PC-3 (cell line): ENCODE measurements at regions not wholly inside any gene's neighbourhood (a gene's known extent, or its start where the extent isn't known, plus 50 kb on each side); places are given as distances from the start of the nearest gene placed in this dataset.

Experiments
- ATAC-seq: fragments of 200-7000 bp; cut with Tn5 transposase; 2 replicates; pipeline ENCODE4 v1.9.1; 2020; ENCODE audit warnings: mild to moderate bottlenecking, moderate library complexity
- BruUV-seq: library from RNA; stranded (reverse); fragments of 400-500 nt; replicated peaks from 2 replicates; lab custom pipeline; 2021; lab: Mats Ljungman, UMichigan
- CTCF ChIA-PET: fragments of 300-600 bp; sonication (Branson Sonifier 250); formaldehyde crosslinking; loops from one replicate; lab custom pipeline; 2022; ENCODE audit warnings: antibody characterized with exemption; lab: Charles Lee
- POLR2A ChIA-PET: fragments of 300-600 bp; sonication (Branson Sonifier 250); formaldehyde crosslinking; loops from one replicate; lab custom pipeline; 2022; ENCODE audit warnings: antibody characterized with exemption; ENCODE audit not compliant: unreplicated experiment; lab: Charles Lee
- DNase-seq: peaks from one replicate; pipeline ENCODE4 v3.0.0-alpha.2; 2015
- H2AFZ ChIP-seq: fragments of 300-600 bp; sonication (generic); 2 replicates; pipeline ENCODE4 v1.6.0; 2016; ENCODE audit warnings: antibody characterized with exemption, low read length
- H3F3A ChIP-seq: fragments of 300-600 bp; sonication (generic); one replicate; pipeline ENCODE4 v1.6.0; 2017; ENCODE audit warnings: antibody characterized with exemption, low read length, control low read depth, mild to moderate bottlenecking; ENCODE audit not compliant: unreplicated experiment
- H3K27ac ChIP-seq: fragments of 300-600 bp; sonication (generic); 2 replicates; pipeline ENCODE4 v1.5.1; 2016; ENCODE audit warnings: mild to moderate bottlenecking, low read length
- H3K27me3 ChIP-seq: fragments of 300-600 bp; sonication (generic); 2 replicates; pipeline ENCODE4 v1.6.1; 2016; ENCODE audit warnings: low read length, mixed read lengths
- H3K36me3 ChIP-seq: fragments of 300-600 bp; sonication (generic); 2 replicates; pipeline ENCODE4 v1.6.1; 2016; ENCODE audit warnings: low read depth, mixed run types, low read length, mixed read lengths
- H3K4me1 ChIP-seq: fragments of 300-600 bp; sonication (generic); 2 replicates; pipeline ENCODE4 v1.5.1; 2016; ENCODE audit warnings: low read length; ENCODE audit not compliant: insufficient read depth
- H3K4me2 ChIP-seq: fragments of 300-600 bp; sonication (generic); 2 replicates; pipeline ENCODE4 v1.6.0; 2016; ENCODE audit warnings: low read length
- H3K4me3 ChIP-seq: fragments of 300-600 bp; sonication (generic); 2 replicates; pipeline ENCODE4 v1.5.1; 2016; ENCODE audit warnings: mild to moderate bottlenecking, low read length, mixed read lengths
- H3K79me2 ChIP-seq: fragments of 300-600 bp; sonication (generic); 2 replicates; pipeline ENCODE4 v1.6.1; 2017; ENCODE audit warnings: low read length, mixed read lengths
- H3K9ac ChIP-seq: fragments of 300-600 bp; sonication (generic); 2 replicates; pipeline ENCODE4 v1.6.0; 2016; ENCODE audit warnings: mild to moderate bottlenecking, low read length
- H3K9me2 ChIP-seq: fragments of 300-600 bp; sonication (generic); replicated peaks from 2 replicates; pipeline ENCODE4 v1.6.1; 2016; ENCODE audit warnings: mixed run types, low read length, mixed read lengths
- H3K9me3 ChIP-seq: fragments of 300-600 bp; sonication (generic); 2 replicates; pipeline ENCODE4 v1.6.1; 2016; ENCODE audit warnings: low read length, mixed read lengths
- H4K20me1 ChIP-seq: fragments of 300-600 bp; sonication (generic); 2 replicates; pipeline ENCODE4 v1.6.1; 2016; ENCODE audit warnings: low read length, mixed read lengths
- EZH2 ChIP-seq: fragments of 300-600 bp; sonication (generic); IDR thresholded peaks from one replicate; pipeline ENCODE4 v1.6.1; 2017; ENCODE audit warnings: antibody characterized with exemption, mild to moderate bottlenecking, low read length; ENCODE audit not compliant: unreplicated experiment
- EZH2phosphoT487 ChIP-seq: fragments of 300-600 bp; sonication (generic); IDR thresholded peaks from 2 replicates; pipeline ENCODE4 v1.6.1; 2018; ENCODE audit warnings: mild to moderate bottlenecking, antibody characterized with exemption, low read length, borderline replicate concordance
- intact Hi-C: fragments of 100-400 bp; cut with micrococcal nuclease; formaldehyde crosslinking; loops from 2 replicates; pipeline ENCODE4 v1.9.0; 2023
- TF ChIP-seq, protein P1 (sequence below): fragments of 300-600 bp; sonication (generic); conservative IDR thresholded peaks from 2 replicates; pipeline ENCODE4 v1.5.1; 2017; ENCODE audit warnings: antibody characterized with exemption, low read depth, mild to moderate bottlenecking, low read length

- Histone ChIP-seq H3K36me3 (peaks cover 5% of the 10 kb centered on the region; the same call in 1 of the 2 replicates), H3K4me1 (peaks cover 20% of the 10 kb centered on the region), H3K4me3 (peak overlapping the region; percentile 1; the same call in 1 of the 2 replicates), H3F3A (no peaks in the 10 kb centered on the region), H3K9me2 (no peaks in the 10 kb centered on the region), H4K20me1 (no peaks in the 10 kb centered on the region), H3K9me3 (peaks cover 9% of the 10 kb centered on the region; the same call in 1 of the 2 replicates), H3K4me2 (peak overlapping the region; percentile 44), H3K27me3 (no peaks in the 10 kb centered on the region), H2AFZ (no peak overlapping the region), H3K27ac (peak overlapping the region; percentile 64), H3K79me2 (no peaks in the 10 kb centered on the region), H3K9ac (peak overlapping the region; percentile 4; the same call in 1 of the 2 replicates)
- CTCF ChIA-PET: no interaction called here
- no TSS peak for BruUV-seq
- ATAC-seq (no peak), DNase-seq (peak; percentile 74)
- intact Hi-C loops: no loop called here
- POLR2A ChIA-PET: interaction anchor here (0.7 kb wide), 1 partner anchor 58 kb away, joined by 3 read pairs; no protein-coding TSS in a partner anchor
- no peak for TF ChIP-seq EZH2phosphoT487
- TF ChIP-seq, protein P1, sequence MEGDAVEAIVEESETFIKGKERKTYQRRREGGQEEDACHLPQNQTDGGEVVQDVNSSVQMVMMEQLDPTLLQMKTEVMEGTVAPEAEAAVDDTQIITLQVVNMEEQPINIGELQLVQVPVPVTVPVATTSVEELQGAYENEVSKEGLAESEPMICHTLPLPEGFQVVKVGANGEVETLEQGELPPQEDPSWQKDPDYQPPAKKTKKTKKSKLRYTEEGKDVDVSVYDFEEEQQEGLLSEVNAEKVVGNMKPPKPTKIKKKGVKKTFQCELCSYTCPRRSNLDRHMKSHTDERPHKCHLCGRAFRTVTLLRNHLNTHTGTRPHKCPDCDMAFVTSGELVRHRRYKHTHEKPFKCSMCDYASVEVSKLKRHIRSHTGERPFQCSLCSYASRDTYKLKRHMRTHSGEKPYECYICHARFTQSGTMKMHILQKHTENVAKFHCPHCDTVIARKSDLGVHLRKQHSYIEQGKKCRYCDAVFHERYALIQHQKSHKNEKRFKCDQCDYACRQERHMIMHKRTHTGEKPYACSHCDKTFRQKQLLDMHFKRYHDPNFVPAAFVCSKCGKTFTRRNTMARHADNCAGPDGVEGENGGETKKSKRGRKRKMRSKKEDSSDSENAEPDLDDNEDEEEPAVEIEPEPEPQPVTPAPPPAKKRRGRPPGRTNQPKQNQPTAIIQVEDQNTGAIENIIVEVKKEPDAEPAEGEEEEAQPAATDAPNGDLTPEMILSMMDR: no peak
- no peak for TF ChIP-seq EZH2
Measured at GRCh38 chr14:58899317-58899713, 261.6 kb downstream of the DACT1 start.

DNA sequence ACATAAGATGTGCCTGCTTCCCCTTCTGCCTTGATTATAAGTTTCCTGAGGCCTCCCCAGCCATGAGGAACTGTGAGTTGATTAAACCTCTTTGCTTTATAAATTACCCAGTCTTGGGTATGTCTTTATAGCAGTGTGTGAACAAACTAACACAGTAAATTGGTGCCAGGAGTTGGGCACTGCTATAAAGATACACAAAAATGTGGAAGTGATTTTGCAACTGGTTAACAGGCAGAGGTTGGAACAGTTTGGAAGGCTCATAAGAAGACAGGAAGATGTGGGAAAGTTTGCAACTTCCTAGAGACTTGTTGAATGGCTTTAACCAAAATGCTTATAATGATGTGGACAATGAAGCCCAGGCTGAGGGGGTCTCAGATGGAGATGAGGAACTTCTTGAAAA, 264.1 kb downstream of the DACT1 start:
- no TSS peak for BruUV-seq
- peaks cover 20% of the 10 kb centered on the region for H3K4me1 ChIP-seq
- ATAC-seq (no peak), DNase-seq (no peak)
- H4K20me1 ChIP-seq: no peaks in the 10 kb centered on the region
- intact Hi-C loops: no loop called here
- H3F3A ChIP-seq: no peaks in the 10 kb centered on the region
- H3K27ac ChIP-seq: no peak overlapping the region
- ChIA-PET POLR2A (no interaction called here), CTCF (no interaction called here)
- TF ChIP-seq, protein P1: no peak
- no peak for TF ChIP-seq EZH2
- TF ChIP-seq EZH2phosphoT487: no peak
- no peak overlapping the region for H3K4me2 ChIP-seq
- no peak overlapping the region for H3K4me3 ChIP-seq
- no peak overlapping the region for H2AFZ ChIP-seq
- H3K9me2 ChIP-seq: no peaks in the 10 kb centered on the region
- no peaks in the 10 kb centered on the region for H3K27me3 ChIP-seq
- H3K36me3 ChIP-seq: peaks cover 5% of the 10 kb centered on the region; the same call in 1 of the 2 replicates
- H3K79me2 ChIP-seq: no peaks in the 10 kb centered on the region
- H3K9me3 ChIP-seq: peaks cover 9% of the 10 kb centered on the region; the same call in 1 of the 2 replicates
- H3K9ac ChIP-seq: no peak overlapping the region

DNA sequence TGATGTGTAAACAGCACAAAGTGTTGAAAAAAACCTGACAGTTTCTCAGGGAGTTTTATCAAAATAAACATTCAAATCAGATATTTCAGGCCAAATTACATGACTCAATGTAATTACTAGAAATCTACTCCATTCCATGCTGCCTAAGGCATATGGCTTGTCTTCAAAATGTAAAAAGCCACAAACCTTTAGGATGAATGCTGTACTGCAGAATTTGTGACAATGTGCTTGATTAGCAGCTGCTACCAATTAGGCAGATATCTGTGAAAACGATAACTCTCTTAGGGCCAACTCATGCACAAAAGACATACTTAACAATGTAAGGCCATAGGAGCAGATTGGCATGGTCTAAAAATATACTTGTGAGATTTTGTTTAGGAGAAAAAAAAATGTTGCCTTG, 267.0 kb downstream of the DACT1 start:
- Histone ChIP-seq H3K27me3 (no peaks in the 10 kb centered on the region), H2AFZ (no peak overlapping the region), H3K9me3 (no peaks in the 10 kb centered on the region), H3K4me2 (no peak overlapping the region), H3F3A (no peaks in the 10 kb centered on the region), H3K36me3 (no peaks in the 10 kb centered on the region), H3K9ac (no peak overlapping the region), H3K4me1 (peaks cover 2% of the 10 kb centered on the region; the same call in 1 of the 2 replicates), H3K9me2 (no peaks in the 10 kb centered on the region), H3K4me3 (no peak overlapping the region), H3K79me2 (no peaks in the 10 kb centered on the region), H4K20me1 (no peaks in the 10 kb centered on the region), H3K27ac (no peak overlapping the region)
- intact Hi-C loops: no loop called here
- TF ChIP-seq EZH2: no peak
- TF ChIP-seq EZH2phosphoT487: no peak
- TF ChIP-seq, protein P1: no peak
- ATAC-seq (no peak), DNase-seq (no peak)
- ChIA-PET CTCF (no interaction called here), POLR2A (no interaction called here)
- no TSS peak for BruUV-seq
